ENCODE measurements at regions not wholly inside any gene's neighbourhood (a gene's known extent, or its start where the extent isn't known, plus 50 kb on each side); places are given as distances from the start of the nearest gene placed in this dataset.
A peak's percentile ranks its signal among the peaks of the same experiment; 100 is the strongest.

DNA sequence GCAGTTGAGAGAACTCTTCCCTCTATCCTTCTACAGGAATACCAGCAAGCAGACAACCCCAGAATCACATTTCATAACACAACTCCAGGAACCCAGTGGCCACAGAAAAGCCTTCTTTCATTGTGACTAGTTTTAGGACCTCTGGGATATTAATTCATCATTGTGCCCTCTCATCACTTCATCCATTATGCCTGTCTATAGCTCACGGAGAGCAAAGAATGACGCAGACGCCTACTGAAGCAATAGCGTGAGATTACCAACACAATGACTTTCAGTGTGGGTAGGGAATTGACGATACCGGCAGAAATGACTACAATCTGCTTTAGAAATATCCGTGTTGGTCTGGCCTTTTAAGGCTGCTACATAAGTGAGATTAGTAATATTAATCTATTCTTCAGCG is 158.1 kb upstream of the FOXG1 start:
- H3K9me3 Mint-ChIP-seq (ENCODE audit: unreplicated experiment): no peaks in the 10 kb centered on the region

DNA sequence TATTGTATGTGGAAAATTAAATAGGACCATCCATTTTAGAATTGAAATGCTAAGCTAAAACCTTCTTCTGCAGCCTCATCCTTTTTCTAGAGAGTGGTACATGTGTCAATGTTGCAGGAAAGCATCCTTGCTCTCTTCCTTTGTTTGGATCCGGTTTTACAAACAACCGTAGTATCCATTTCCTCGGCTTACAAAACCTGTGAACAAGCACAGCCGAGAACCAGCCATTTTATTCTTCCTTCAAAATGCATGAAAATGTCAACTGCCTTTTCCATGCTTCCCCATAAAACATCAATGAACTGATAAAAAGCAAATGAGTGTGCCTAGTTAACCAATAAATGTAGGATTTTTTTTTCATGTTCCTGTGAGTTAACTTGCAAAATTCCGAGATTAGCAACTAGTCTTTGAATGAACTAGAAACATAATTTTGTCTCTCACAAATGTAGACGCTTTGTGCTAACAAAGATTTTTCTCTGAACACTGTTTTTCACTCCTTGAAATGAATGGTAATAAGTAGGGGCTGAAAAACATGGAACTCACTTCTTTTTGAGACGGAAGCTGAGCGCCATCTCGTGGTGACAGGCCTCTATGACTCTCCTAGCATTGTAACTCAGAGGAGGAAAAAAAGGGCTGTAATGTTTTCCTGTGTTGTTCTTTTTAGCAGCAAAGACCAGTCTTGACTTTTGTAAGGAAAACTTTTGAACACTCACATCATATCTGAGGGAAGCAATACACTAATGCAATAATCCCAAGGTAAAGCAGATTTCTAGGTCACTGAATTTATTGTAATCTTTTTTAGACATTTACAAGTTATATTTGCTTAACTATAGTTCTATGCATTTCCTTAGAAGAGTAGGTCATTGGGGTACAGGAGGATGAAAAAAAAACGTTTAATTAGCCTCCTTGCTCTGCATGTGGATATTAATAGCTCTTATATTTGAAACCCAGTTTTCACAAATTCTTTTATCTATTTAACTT is 157.4 kb upstream of the FOXG1 start:
- Mint-ChIP-seq H3K4me1 (ENCODE audit: unreplicated experiment) (no peaks in the 10 kb centered on the region), H3K27me3 (ENCODE audit: unreplicated experiment) (peaks cover 39% of the 10 kb centered on the region), H3K27ac (ENCODE audit: unreplicated experiment) (no peak overlapping the region), H3K36me3 (ENCODE audit: unreplicated experiment) (no peaks in the 10 kb centered on the region), H3K9me3 (ENCODE audit: unreplicated experiment) (no peaks in the 10 kb centered on the region), H3K4me3 (ENCODE audit: unreplicated experiment) (no peak overlapping the region)
- TF ChIP-seq, protein P1, sequence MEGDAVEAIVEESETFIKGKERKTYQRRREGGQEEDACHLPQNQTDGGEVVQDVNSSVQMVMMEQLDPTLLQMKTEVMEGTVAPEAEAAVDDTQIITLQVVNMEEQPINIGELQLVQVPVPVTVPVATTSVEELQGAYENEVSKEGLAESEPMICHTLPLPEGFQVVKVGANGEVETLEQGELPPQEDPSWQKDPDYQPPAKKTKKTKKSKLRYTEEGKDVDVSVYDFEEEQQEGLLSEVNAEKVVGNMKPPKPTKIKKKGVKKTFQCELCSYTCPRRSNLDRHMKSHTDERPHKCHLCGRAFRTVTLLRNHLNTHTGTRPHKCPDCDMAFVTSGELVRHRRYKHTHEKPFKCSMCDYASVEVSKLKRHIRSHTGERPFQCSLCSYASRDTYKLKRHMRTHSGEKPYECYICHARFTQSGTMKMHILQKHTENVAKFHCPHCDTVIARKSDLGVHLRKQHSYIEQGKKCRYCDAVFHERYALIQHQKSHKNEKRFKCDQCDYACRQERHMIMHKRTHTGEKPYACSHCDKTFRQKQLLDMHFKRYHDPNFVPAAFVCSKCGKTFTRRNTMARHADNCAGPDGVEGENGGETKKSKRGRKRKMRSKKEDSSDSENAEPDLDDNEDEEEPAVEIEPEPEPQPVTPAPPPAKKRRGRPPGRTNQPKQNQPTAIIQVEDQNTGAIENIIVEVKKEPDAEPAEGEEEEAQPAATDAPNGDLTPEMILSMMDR (IDR thresholded peaks at IDR 0.05): peak; percentile 91
- no peak for DNase-seq (ENCODE audit: extremely low spot score, unreplicated experiment)

More for the DNA sequence above, 158.1 kb upstream of the FOXG1 start:
- Mint-ChIP-seq H3K4me3 (ENCODE audit: unreplicated experiment) (no peak overlapping the region), H3K4me1 (ENCODE audit: unreplicated experiment) (no peaks in the 10 kb centered on the region), H3K27ac (ENCODE audit: unreplicated experiment) (no peak overlapping the region), H3K27me3 (ENCODE audit: unreplicated experiment) (peaks cover 32% of the 10 kb centered on the region), H3K36me3 (ENCODE audit: unreplicated experiment) (no peaks in the 10 kb centered on the region)
- no peak for DNase-seq (ENCODE audit: extremely low spot score, unreplicated experiment)
- TF ChIP-seq, protein P1 (IDR thresholded peaks at IDR 0.05): no peak

DNA sequence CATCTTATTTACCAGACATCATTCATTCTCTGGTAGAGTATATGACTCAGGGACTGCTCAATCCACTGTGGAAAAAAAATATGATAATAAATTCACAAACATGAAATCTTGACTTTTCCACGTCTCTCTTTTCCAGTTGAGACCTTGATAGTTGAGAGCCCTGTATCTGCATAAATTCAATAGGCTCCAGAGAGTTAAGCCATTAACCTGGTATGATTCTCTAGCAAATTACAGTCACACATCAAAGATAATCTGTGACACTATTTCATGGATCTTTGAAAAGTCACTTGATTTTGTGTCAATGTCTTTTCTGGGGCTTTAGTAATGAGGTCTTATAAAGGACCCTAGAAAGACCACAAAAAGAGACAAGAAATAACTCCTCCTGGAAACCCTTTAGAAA is 154.2 kb upstream of the FOXG1 start:
- H3K9me3 Mint-ChIP-seq (ENCODE audit: unreplicated experiment): no peaks in the 10 kb centered on the region
- no peaks in the 10 kb centered on the region for H3K4me1 Mint-ChIP-seq (ENCODE audit: unreplicated experiment)
- H3K4me3 Mint-ChIP-seq (ENCODE audit: unreplicated experiment): no peak overlapping the region
- TF ChIP-seq, protein P1 (IDR thresholded peaks at IDR 0.05): no peak
- no peak for DNase-seq (ENCODE audit: extremely low spot score, unreplicated experiment)
- peaks cover 39% of the 10 kb centered on the region for H3K27me3 Mint-ChIP-seq (ENCODE audit: unreplicated experiment)
- H3K27ac Mint-ChIP-seq (ENCODE audit: unreplicated experiment): no peak overlapping the region
- no peaks in the 10 kb centered on the region for H3K36me3 Mint-ChIP-seq (ENCODE audit: unreplicated experiment)

DNA sequence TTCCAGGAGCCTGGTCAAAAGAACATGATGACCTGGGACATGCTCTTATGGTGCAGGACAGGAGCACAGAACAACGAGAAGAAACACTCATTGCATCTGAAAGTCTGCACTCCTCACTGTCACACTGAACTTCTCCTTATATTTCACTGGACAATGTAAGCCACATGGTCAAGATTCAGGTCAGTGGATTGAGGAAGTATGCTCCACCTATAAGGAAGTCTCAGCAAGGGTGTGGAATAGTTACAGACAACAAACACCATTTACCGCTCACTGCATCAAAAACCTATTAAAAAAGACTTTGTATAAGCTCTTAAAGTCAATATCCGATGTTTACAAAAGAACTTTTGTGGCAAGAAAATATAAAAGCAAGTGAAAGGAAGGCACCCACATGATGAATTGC is 153.1 kb upstream of the FOXG1 start:
- Mint-ChIP-seq H3K27me3 (ENCODE audit: unreplicated experiment) (peaks cover 38% of the 10 kb centered on the region), H3K36me3 (ENCODE audit: unreplicated experiment) (no peaks in the 10 kb centered on the region), H3K27ac (ENCODE audit: unreplicated experiment) (no peak overlapping the region), H3K4me3 (ENCODE audit: unreplicated experiment) (no peak overlapping the region), H3K9me3 (ENCODE audit: unreplicated experiment) (no peaks in the 10 kb centered on the region), H3K4me1 (ENCODE audit: unreplicated experiment) (no peaks in the 10 kb centered on the region)
- TF ChIP-seq, protein P1 (IDR thresholded peaks at IDR 0.05): no peak
- DNase-seq (ENCODE audit: extremely low spot score, unreplicated experiment): no peak

DNA sequence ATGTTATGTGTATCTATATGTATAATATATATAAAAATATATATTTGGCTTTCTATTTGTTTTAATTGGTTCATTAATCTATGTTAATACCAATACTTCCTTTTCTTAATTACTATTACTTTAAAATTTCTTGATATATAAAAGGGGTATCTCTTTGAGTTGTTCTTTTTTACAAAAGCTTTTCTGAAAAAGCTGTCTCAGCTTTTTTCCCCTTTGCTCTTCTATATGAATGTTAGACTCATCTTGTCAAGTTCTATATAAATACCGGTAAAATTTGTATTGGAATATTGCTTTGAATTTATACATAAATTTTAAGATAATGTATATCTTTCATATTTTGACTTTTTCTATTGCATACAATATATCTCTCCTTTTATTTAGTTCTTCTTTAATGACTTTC is 139.8 kb upstream of the FOXG1 start:
- H3K4me3 Mint-ChIP-seq (ENCODE audit: unreplicated experiment): no peak overlapping the region
- H3K27me3 Mint-ChIP-seq (ENCODE audit: unreplicated experiment): peaks cover 65% of the 10 kb centered on the region
- H3K9me3 Mint-ChIP-seq (ENCODE audit: unreplicated experiment): peaks cover 9% of the 10 kb centered on the region
- H3K36me3 Mint-ChIP-seq (ENCODE audit: unreplicated experiment): no peaks in the 10 kb centered on the region
- H3K4me1 Mint-ChIP-seq (ENCODE audit: unreplicated experiment): peaks cover 9% of the 10 kb centered on the region
- DNase-seq (ENCODE audit: extremely low spot score, unreplicated experiment): no peak
- TF ChIP-seq, protein P1 (IDR thresholded peaks at IDR 0.05): no peak
- no peak overlapping the region for H3K27ac Mint-ChIP-seq (ENCODE audit: unreplicated experiment)

Measured in osteocyte (in vitro differentiated cells).